HepG2 (cell line): ENCODE measurements at regions not wholly inside any gene's neighbourhood (a gene's known extent, or its start where the extent isn't known, plus 50 kb on each side); places are given as distances from the start of the nearest gene placed in this dataset.
"Not testable (repeated sequence)": the region's sequence is repeated elsewhere in the genome, so short reads cannot be mapped to it uniquely, and the experiment has no call there.

ENCODE experiments used
- ATAC-seq: fragments of 200-7000 bp; cut with Tn5 transposase; 3 replicates; pipeline ENCODE4 v1.9.1; 2020; ENCODE audit warnings: mild to moderate bottlenecking, moderate library complexity
- BruUV-seq: library from RNA; stranded (reverse); fragments of 400-500 nt; replicated peaks from 2 replicates; lab custom pipeline; 2021; lab: Mats Ljungman, UMichigan
- CTCF ChIA-PET: fragments of 300-600 bp; formaldehyde crosslinking; extraction: SDS; loops from one replicate; lab custom pipeline; 2021; ENCODE audit warnings: low total read pairs, inconsistent platforms, low intra/inter-chr PET ratio; lab: Yijun Ruan, JAX
- POLR2A ChIA-PET: fragments of 350-600 bp; sonication (Branson Sonifier 250); formaldehyde crosslinking; loops from one replicate; lab custom pipeline; 2020; ENCODE audit warnings: antibody characterized with exemption, inconsistent platforms; lab: Yijun Ruan, JAX
- DNase-seq: peaks from one replicate; pipeline ENCODE4 v3.0.0-alpha.2; 2015; ENCODE audit warnings: low spot score
- FAIRE-seq: peaks from 3 replicates; lab custom pipeline; 2011; peaks lifted over from hg19 to GRCh38; lab: Jason Lieb, UNC
- H2AFZ ChIP-seq: one replicate; pipeline ENCODE4 v1.6.1; 2011; ENCODE audit warnings: low read length, inconsistent platforms
- H3K27ac ChIP-seq: fragments of 300-600 bp; 3 replicates; pipeline ENCODE4 v1.8.0; 2011; ENCODE audit warnings: mixed run types, mild to moderate bottlenecking, mixed read lengths, low read length, inconsistent platforms; ENCODE audit not compliant: insufficient read depth; ENCODE audit errors: extremely low read length
- H3K27me3 ChIP-seq, 2 experiments: fragments of 200-600 bp in 1 of 2; 2 replicates in 1 of 2; 3 replicates in 1 of 2; pipeline versions ENCODE4 v1.6.0 to v1.8.0; 2011; ENCODE audit warnings: low read length in 2 of 2, mild to moderate bottlenecking in 2 of 2, moderate library complexity in 2 of 2, inconsistent platforms in 1 of 2; ENCODE audit not compliant: insufficient read depth in 2 of 2, control insufficient read depth in 1 of 2
- H3K36me3 ChIP-seq, 2 experiments: fragments of 200-600 bp in 1 of 2; replicated peaks in 1 of 2; 2 replicates in 1 of 2; 3 replicates in 1 of 2; pipeline versions ENCODE4 v1.5.1 to v1.8.0; 2011; ENCODE audit warnings: low read length in 2 of 2, inconsistent platforms in 1 of 2; ENCODE audit not compliant: insufficient read depth in 2 of 2, control insufficient read depth in 1 of 2
- H3K4me1 ChIP-seq: 2 replicates; pipeline ENCODE4 v1.5.1; 2012; ENCODE audit warnings: low read length, inconsistent platforms; ENCODE audit not compliant: insufficient read depth
- H3K4me2 ChIP-seq: 2 replicates; pipeline ENCODE4 v1.6.0; 2011; ENCODE audit warnings: low read depth, low read length, inconsistent platforms
- H3K4me3 ChIP-seq, 3 experiments: fragments of 200-600 bp in 1 of 3; sonication (generic), shearing (Covaris generic) in 1 of 3; replicated peaks in 1 of 3; 2 replicates each; pipeline ENCODE4 v1.5.1; 2011 to 2016; ENCODE audit warnings: low read length in 3 of 3, inconsistent platforms in 2 of 3, low read depth in 2 of 3, mild to moderate bottlenecking in 2 of 3, control low read depth in 1 of 3, mixed read lengths in 1 of 3; ENCODE audit not compliant: insufficient read depth in 1 of 3
- H3K79me2 ChIP-seq: one replicate; pipeline ENCODE4 v1.6.1; 2011; ENCODE audit warnings: low read length, inconsistent platforms; ENCODE audit not compliant: insufficient read depth
- H3K9ac ChIP-seq: 2 replicates; pipeline ENCODE4 v1.6.0; 2011; ENCODE audit warnings: mild to moderate bottlenecking, low read depth, low read length, inconsistent platforms; ENCODE audit not compliant: insufficient read depth
- H3K9me3 ChIP-seq: 2 replicates; pipeline ENCODE4 v1.5.1; 2012; ENCODE audit warnings: mild to moderate bottlenecking, low read length
- H4K20me1 ChIP-seq: 2 replicates; pipeline ENCODE4 v1.6.0; 2011; ENCODE audit warnings: inconsistent platforms, mild to moderate bottlenecking, low read length, moderate library complexity; ENCODE audit not compliant: insufficient read depth
- ARID5B ChIP-seq: IDR thresholded peaks from 2 replicates; pipeline ENCODE4 v1.4.0; 2020; ENCODE audit warnings: mild to moderate bottlenecking, missing genetic modification reagents
- FOXA1 ChIP-seq, 2 experiments: fragments of 450-650 bp in 1 of 2; sonication (generic) in 1 of 2; formaldehyde crosslinking in 1 of 2; IDR thresholded peaks; 2 replicates each; pipeline versions ENCODE4 v1.4.0 to v1.6.1; 2016 to 2020; ENCODE audit warnings: missing genetic modification reagents in 1 of 2
- FOXA3 ChIP-seq: IDR thresholded peaks from 2 replicates; pipeline ENCODE4 v1.6.1; 2016; ENCODE audit warnings: missing genetic modification reagents, missing compliant biosample characterization
- WGBS: methylation state at CpG from one replicate; pipeline ENCODE4 v1.1.6; 2017; ENCODE audit warnings: low lambda C conversion rate; 5-methylcytosine and 5-hydroxymethylcytosine counted together
- in situ Hi-C: cut with HindIII; loops from 2 replicates; pipeline ENCODE4 v1.10.0; 2017; ENCODE audit warnings: low pct_unique_long_range_greater_than_20kb; ENCODE audit not compliant: extremely low pct_ligation_motif_present
- intact Hi-C: fragments of 100-400 bp; cut with micrococcal nuclease; formaldehyde crosslinking; loops from one replicate; pipeline ENCODE4 v1.10.0; 2022; ENCODE audit not compliant: unreplicated experiment
- TF ChIP-seq, protein P1 (sequence below): sonication (generic); formaldehyde crosslinking; IDR thresholded peaks from 2 replicates; pipeline ENCODE4 v1.4.0; 2020; ENCODE audit warnings: missing genetic modification reagents, borderline replicate concordance

GRCh38 chr3:153797056-153797455 is 324.1 kb upstream of the ARHGEF26 start:
- H3K36me3 ChIP-seq; H3K9me3 ChIP-seq; intact Hi-C loops; TF ChIP-seq FOXA1 (IDR thresholded peaks at IDR 0.05): not testable (repeated sequence)
- no CpG with 5 or more reads among the region's 13 CpGs for WGBS
- TF ChIP-seq, protein P1, sequence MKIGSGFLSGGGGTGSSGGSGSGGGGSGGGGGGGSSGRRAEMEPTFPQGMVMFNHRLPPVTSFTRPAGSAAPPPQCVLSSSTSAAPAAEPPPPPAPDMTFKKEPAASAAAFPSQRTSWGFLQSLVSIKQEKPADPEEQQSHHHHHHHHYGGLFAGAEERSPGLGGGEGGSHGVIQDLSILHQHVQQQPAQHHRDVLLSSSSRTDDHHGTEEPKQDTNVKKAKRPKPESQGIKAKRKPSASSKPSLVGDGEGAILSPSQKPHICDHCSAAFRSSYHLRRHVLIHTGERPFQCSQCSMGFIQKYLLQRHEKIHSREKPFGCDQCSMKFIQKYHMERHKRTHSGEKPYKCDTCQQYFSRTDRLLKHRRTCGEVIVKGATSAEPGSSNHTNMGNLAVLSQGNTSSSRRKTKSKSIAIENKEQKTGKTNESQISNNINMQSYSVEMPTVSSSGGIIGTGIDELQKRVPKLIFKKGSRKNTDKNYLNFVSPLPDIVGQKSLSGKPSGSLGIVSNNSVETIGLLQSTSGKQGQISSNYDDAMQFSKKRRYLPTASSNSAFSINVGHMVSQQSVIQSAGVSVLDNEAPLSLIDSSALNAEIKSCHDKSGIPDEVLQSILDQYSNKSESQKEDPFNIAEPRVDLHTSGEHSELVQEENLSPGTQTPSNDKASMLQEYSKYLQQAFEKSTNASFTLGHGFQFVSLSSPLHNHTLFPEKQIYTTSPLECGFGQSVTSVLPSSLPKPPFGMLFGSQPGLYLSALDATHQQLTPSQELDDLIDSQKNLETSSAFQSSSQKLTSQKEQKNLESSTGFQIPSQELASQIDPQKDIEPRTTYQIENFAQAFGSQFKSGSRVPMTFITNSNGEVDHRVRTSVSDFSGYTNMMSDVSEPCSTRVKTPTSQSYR (CRISPR knock-in tag) = peak; percentile 84
- TF ChIP-seq FOXA3 (CRISPR knock-in tag) (peak; percentile 38; the same call in 1 of the 2 replicates), ARID5B (CRISPR knock-in tag) (peak; percentile 17; the same call in 1 of the 2 replicates), FOXA1 (CRISPR knock-in tag; IDR thresholded peaks at IDR 0.05) (peak; percentile 65)
- TF ChIP-seq, all 625 proteins: peak for 4; not testable (repeated sequence) for 621
- CTCF ChIA-PET, in situ Hi-C loops, H3K27me3 ChIP-seq, H3K79me2 ChIP-seq, DNase-seq, BruUV-seq, H4K20me1 ChIP-seq, ATAC-seq, H3K4me1 ChIP-seq, H3K27ac ChIP-seq, H3K9ac ChIP-seq, FAIRE-seq, H3K4me3 ChIP-seq, H2AFZ ChIP-seq, POLR2A ChIA-PET, H3K4me2 ChIP-seq: not testable (repeated sequence)
